IMR-90 (cell line): ENCODE measurements at regions not wholly inside any gene's neighbourhood (a gene's known extent, or its start where the extent isn't known, plus 50 kb on each side); places are given as distances from the start of the nearest gene placed in this dataset.

Source experiments
- ATAC-seq: fragments of 200-7000 bp; cut with Tn5 transposase; 2 replicates; pipeline ENCODE4 v1.9.1; 2020; ENCODE audit warnings: low read depth, mild to moderate bottlenecking, moderate library complexity
- BruUV-seq: library from RNA; stranded (reverse); fragments of 400-500 nt; replicated peaks from 2 replicates; lab custom pipeline; 2021; lab: Mats Ljungman, UMichigan
- CTCF ChIA-PET: fragments of 300-600 bp; formaldehyde crosslinking; extraction: SDS; loops from one replicate; lab custom pipeline; 2021; ENCODE audit warnings: antibody characterized with exemption; lab: Yijun Ruan, JAX
- POLR2A ChIA-PET: fragments of 300-600 bp; sonication (Branson Sonifier 250); formaldehyde crosslinking; loops from one replicate; lab custom pipeline; 2022; ENCODE audit warnings: antibody characterized with exemption; ENCODE audit not compliant: unreplicated experiment; lab: Charles Lee
- DNase-seq: peaks from one replicate; pipeline ENCODE4 v3.0.0; 2013
- H2AFZ ChIP-seq: replicated peaks from 2 replicates; pipeline ENCODE3; 2013; ENCODE audit warnings: low read length, mild to moderate bottlenecking; ENCODE audit not compliant: poor library complexity
- H2AK5ac ChIP-seq: 2 replicates; pipeline ENCODE4 v1.6.1; 2013; ENCODE audit warnings: low read depth, low read length, inconsistent platforms
- H2AK9ac ChIP-seq: replicated peaks from 2 replicates; pipeline ENCODE3; 2013; ENCODE audit warnings: mild to moderate bottlenecking, low read depth, low read length, moderate library complexity; ENCODE audit not compliant: poor library complexity
- H2BK120ac ChIP-seq: 2 replicates; pipeline ENCODE4 v1.6.1; 2013; ENCODE audit warnings: low read depth, low read length, inconsistent platforms
- H2BK15ac ChIP-seq: 3 replicates; pipeline ENCODE4 v1.6.1; 2013; ENCODE audit warnings: low read depth, low read length, inconsistent platforms
- H2BK20ac ChIP-seq: 2 replicates; pipeline ENCODE4 v1.6.1; 2013; ENCODE audit warnings: low read depth, mild to moderate bottlenecking, inconsistent platforms, low read length, moderate library complexity
- H2BK5ac ChIP-seq: 2 replicates; pipeline ENCODE4 v1.6.1; 2013; ENCODE audit warnings: mild to moderate bottlenecking, low read depth, low read length, inconsistent platforms; ENCODE audit not compliant: poor library complexity, severe bottlenecking
- H3K14ac ChIP-seq: replicated peaks from 2 replicates; pipeline ENCODE4 v1.6.1; 2013; ENCODE audit warnings: low read depth, low read length, inconsistent platforms
- H3K18ac ChIP-seq: 2 replicates; pipeline ENCODE4 v1.6.1; 2013; ENCODE audit warnings: low read depth, low read length, control low read depth
- H3K23ac ChIP-seq: 2 replicates; pipeline ENCODE4 v1.6.1; 2013; ENCODE audit warnings: low read depth, low read length, inconsistent platforms
- H3K27ac ChIP-seq: 2 replicates; pipeline ENCODE4 v1.5.1; 2013; ENCODE audit warnings: mild to moderate bottlenecking, control low read depth, low read length; ENCODE audit not compliant: insufficient read depth
- H3K27me3 ChIP-seq: 2 replicates; pipeline ENCODE4 v1.6.1; 2013; ENCODE audit warnings: low read length; ENCODE audit not compliant: control insufficient read depth, insufficient read depth
- H3K36me3 ChIP-seq: 2 replicates; pipeline ENCODE4 v1.6.1; 2013; ENCODE audit warnings: low read length, mixed read lengths; ENCODE audit not compliant: control insufficient read depth, insufficient read depth
- H3K4ac ChIP-seq: 2 replicates; pipeline ENCODE4 v1.6.1; 2013; ENCODE audit warnings: low read depth, low read length, inconsistent platforms
- H3K4me1 ChIP-seq: 2 replicates; pipeline ENCODE4 v1.6.1; 2013; ENCODE audit warnings: low read length, mixed read lengths; ENCODE audit not compliant: control insufficient read depth, insufficient read depth
- H3K4me2 ChIP-seq: 2 replicates; pipeline ENCODE4 v1.6.1; 2013; ENCODE audit warnings: low read depth, mild to moderate bottlenecking, control low read depth, low read length, moderate library complexity
- H3K4me3 ChIP-seq: 2 replicates; pipeline ENCODE4 v1.5.1; 2013; ENCODE audit warnings: low read depth, mild to moderate bottlenecking, control low read depth, low read length, moderate library complexity; ENCODE audit not compliant: insufficient read depth
- H3K56ac ChIP-seq: 2 replicates; pipeline ENCODE4 v1.6.1; 2013; ENCODE audit warnings: low read length, inconsistent platforms; ENCODE audit not compliant: insufficient read depth; ENCODE audit errors: extremely low read depth
- H3K79me1 ChIP-seq, 2 experiments: 2 replicates each; pipeline ENCODE4 v1.6.1; 2013; ENCODE audit warnings: low read length in 2 of 2, inconsistent platforms in 1 of 2, low read depth in 1 of 2
- H3K9ac ChIP-seq: 2 replicates; pipeline ENCODE4 v1.6.1; 2013; ENCODE audit warnings: low read depth, low read length, control low read depth
- H3K9me1 ChIP-seq: 2 replicates; pipeline ENCODE4 v1.6.1; 2013; ENCODE audit warnings: low read length, inconsistent platforms; ENCODE audit not compliant: insufficient read depth
- H3K9me3 ChIP-seq: 2 replicates; pipeline ENCODE4 v1.6.1; 2013; ENCODE audit warnings: low read length; ENCODE audit not compliant: control insufficient read depth, insufficient read depth
- H4K20me1 ChIP-seq: 2 replicates; pipeline ENCODE4 v1.6.1; 2013; ENCODE audit warnings: low read length, inconsistent platforms; ENCODE audit not compliant: insufficient read depth
- H4K5ac ChIP-seq: 2 replicates; pipeline ENCODE4 v1.6.1; 2013; ENCODE audit warnings: mild to moderate bottlenecking, low read depth, low read length, control low read depth
- H4K8ac ChIP-seq, 2 experiments: 2 replicates each; pipeline ENCODE4 v1.6.1; 2013; ENCODE audit warnings: low read depth in 2 of 2, low read length in 2 of 2, control low read depth in 1 of 2, inconsistent platforms in 1 of 2
- H4K91ac ChIP-seq: 2 replicates; pipeline ENCODE4 v1.6.1; 2013; ENCODE audit warnings: low read depth, low read length, inconsistent platforms; ENCODE audit not compliant: insufficient read depth
- CEBPB ChIP-seq: IDR thresholded peaks from 2 replicates; pipeline ENCODE4 v1.6.1; 2012; ENCODE audit warnings: low read depth, low read length, improper control_type of control experiment
- CTCF ChIP-seq: conservative IDR thresholded peaks from 2 replicates; pipeline ENCODE4 v1.5.1; 2012; ENCODE audit warnings: mild to moderate bottlenecking, low read depth, low read length, improper control_type of control experiment
- WGBS, 2 experiments: methylation state at CpG; one replicate each; pipeline versions ENCODE4 v1.1.5 to v1.1.7; 2013; ENCODE audit warnings: missing lambda C conversion rate in 2 of 2; ENCODE audit not compliant: insufficient read length in 1 of 2; ENCODE audit errors: extremely low coverage in 2 of 2; 5-methylcytosine and 5-hydroxymethylcytosine counted together
- dilution Hi-C: fragments of 300-500 bp; cut with HindIII; formaldehyde crosslinking; loops from one replicate; pipeline ENCODE4 v1.14.3; 2018; ENCODE audit warnings: low sequenced_read_pairs; ENCODE audit not compliant: unreplicated experiment
- in situ Hi-C: fragments of 300-500 bp; cut with MboI; formaldehyde crosslinking; loops from 3 replicates; pipeline ENCODE4 v1.14.3; 2019; ENCODE audit warnings: low sequenced_read_pairs, inconsistent platforms, mixed read lengths
- intact Hi-C: fragments of 100-400 bp; cut with micrococcal nuclease; formaldehyde crosslinking; loops from 2 replicates; pipeline ENCODE4 v1.10.0; 2022

DNA sequence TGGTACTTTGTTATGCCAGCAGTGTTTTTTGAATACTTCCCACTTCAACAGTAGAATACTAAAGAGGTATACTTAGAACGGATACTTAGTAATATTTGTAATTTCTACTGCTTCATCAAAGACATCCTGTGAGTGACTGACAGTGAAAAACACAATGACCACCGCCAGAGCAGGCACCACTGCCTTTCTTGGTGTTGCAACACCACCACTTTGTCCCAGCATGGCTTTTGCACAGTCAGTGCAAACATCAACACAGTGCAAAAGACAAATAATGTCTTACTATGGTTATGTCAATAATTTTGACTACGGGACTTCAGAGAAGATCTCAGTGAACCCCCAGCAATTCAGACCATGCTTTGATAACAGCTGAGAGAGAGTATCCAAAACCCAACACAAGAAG, 220.5 kb downstream of the RBM26 start:
- no peak overlapping the region for H3K9ac ChIP-seq
- H3K27ac ChIP-seq, result no peak overlapping the region
- no peak overlapping the region for H2AFZ ChIP-seq
- no peak overlapping the region for H3K4ac ChIP-seq
- ChIA-PET CTCF (no interaction called here), POLR2A (no interaction called here)
- H3K9me3 ChIP-seq, result no peaks in the 10 kb centered on the region
- H2BK120ac ChIP-seq, result no peak overlapping the region
- no peak overlapping the region for H2BK20ac ChIP-seq
- no peak overlapping the region for H3K18ac ChIP-seq
- H3K4me1 ChIP-seq, result no peaks in the 10 kb centered on the region
- H4K5ac ChIP-seq, result no peak overlapping the region
- intact Hi-C loops, result no loop called here
- no peak overlapping the region for H3K23ac ChIP-seq
- H2AK5ac ChIP-seq, result no peak overlapping the region
- H3K14ac ChIP-seq, result no peak overlapping the region
- H3K79me1 ChIP-seq, result no peaks in the 10 kb centered on the region
- no peaks in the 10 kb centered on the region for H3K9me1 ChIP-seq
- H3K4me3 ChIP-seq, result no peak overlapping the region
- no peaks in the 10 kb centered on the region for H4K20me1 ChIP-seq
- no peak for ATAC-seq
- dilution Hi-C loops, result no loop called here
- H3K27me3 ChIP-seq, result no peaks in the 10 kb centered on the region
- no CpG with 5 or more reads among the region's 3 CpGs for WGBS, 2 experiments
- H2BK5ac ChIP-seq, result no peak overlapping the region
- H2AK9ac ChIP-seq, result no peak overlapping the region
- no peaks in the 10 kb centered on the region for H3K36me3 ChIP-seq
- H4K91ac ChIP-seq, result no peak overlapping the region
- no peak overlapping the region for H3K4me2 ChIP-seq
- in situ Hi-C loops, result no loop called here
- H3K56ac ChIP-seq, result no peak overlapping the region
- H4K8ac ChIP-seq, result no peak overlapping the region
- no TSS peak for BruUV-seq
- H2BK15ac ChIP-seq, result no peak overlapping the region
- 0 out of 2 replicates have a peak, but pooled peaks have one; percentile 27 for TF ChIP-seq CEBPB
- no peak for TF ChIP-seq CTCF
- DNase-seq, result no peak
